HG02610 (cell line): ENCODE measurements at regions not wholly inside any gene's neighbourhood (a gene's known extent, or its start where the extent isn't known, plus 50 kb on each side); places are given as distances from the start of the nearest gene placed in this dataset.

ENCODE experiments used
- ATAC-seq: cut with Tn5 transposase; IDR thresholded peaks from one replicate; pipeline ENCODE4 v1.9.1; 2021; ENCODE audit warnings: mild to moderate bottlenecking, moderate library complexity; ENCODE audit not compliant: unreplicated experiment

DNA sequence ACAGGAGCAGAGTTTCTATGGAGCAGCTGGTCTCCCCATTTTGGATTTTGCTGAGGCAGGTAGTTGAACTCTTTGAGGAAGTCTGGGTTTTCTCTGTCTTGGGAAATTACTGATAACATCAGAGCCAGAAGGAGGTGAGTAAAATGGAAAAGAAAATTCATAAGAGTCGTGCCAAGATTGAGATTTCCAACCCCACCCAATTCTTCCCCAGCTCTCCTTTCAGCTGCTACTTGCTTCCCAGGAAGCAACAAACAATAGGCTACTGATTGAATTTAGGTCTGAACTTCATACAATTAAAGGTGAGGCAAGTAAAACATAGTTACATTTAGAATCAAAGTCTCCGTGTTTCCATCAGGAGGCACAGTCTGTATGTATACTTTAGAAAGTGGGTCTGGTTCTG lies 54.6 kb upstream of the EOLA2 start:
- no peak for ATAC-seq

DNA sequence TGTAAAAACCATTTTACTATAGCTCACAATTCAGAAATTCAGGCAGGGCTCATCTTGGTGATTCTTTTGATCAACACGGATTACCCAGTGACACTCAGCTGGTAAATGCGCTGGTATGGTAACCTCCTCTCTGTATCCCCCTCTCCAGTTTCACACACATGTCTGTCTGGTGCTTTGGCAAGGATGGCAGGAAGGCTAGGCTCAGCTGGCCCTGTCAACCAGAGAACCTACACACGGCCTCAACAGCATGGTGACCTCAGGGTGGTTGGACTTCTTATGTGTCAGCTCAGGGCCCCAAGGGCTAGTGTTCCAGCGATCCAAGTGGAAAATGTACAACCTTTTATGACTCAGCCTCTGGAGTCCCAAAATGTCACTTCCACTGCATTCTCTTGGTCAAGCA lies 55.7 kb upstream of the EOLA2 start:
- ATAC-seq = no peak

DNA sequence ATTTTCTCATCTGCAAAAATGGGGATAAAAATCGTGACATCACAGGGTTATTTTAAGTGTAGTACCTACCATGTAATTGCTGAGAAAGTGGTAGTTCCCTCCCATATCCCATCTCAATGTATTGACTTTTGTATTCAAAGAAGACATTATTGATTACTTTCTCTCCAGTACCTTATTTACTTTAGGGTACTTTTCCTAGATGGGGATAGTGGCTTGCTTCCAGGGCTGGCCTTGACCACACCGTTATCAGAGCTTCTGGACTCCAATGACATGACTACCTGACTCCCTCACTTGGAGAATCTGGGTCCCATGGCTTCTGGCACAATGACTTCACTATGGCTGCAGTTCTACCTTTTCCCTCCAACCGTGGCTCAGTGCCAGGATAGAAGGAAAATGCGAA lies 58.2 kb upstream of the EOLA2 start:
- ATAC-seq = no peak

DNA sequence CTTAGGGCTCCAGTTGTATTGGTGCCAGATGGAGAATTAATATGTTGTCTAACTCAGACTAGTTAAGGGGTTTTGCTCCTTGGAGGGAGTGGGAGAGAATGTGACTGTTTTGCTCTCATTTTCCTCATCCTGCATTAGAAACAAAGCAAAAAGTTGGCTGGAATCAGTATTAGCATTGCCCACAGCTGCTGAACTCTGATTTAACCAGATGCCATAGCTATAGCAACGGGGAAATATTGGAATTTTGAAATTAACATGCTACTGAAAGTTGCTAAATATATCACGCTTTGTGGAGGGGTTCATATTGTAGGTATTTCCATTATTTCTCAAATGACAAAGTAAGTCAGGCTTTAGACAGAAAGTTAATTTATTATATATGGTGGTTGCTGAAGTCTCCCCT lies 66.7 kb upstream of the EOLA2 start:
- ATAC-seq = no peak

DNA sequence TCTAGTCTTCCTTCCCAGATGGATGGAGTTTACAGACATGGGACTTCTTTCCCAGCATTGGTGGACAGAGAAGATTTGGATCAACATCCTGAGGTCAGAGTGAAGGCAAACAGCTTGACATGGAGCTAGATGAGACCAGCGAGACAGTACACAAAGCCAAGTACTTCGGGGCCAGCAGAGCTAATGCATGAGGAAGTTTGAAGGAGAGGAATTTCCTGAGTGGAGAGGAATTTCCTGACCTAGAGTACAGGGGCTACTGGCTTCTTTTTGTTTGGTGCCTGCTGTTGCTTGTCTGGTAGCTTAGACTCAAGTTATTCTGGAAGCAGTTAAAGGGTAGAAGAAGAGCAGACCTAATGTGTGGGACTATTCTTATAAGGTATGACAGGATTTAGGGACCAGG lies 69.1 kb upstream of the EOLA2 start:
- no peak for ATAC-seq

DNA sequence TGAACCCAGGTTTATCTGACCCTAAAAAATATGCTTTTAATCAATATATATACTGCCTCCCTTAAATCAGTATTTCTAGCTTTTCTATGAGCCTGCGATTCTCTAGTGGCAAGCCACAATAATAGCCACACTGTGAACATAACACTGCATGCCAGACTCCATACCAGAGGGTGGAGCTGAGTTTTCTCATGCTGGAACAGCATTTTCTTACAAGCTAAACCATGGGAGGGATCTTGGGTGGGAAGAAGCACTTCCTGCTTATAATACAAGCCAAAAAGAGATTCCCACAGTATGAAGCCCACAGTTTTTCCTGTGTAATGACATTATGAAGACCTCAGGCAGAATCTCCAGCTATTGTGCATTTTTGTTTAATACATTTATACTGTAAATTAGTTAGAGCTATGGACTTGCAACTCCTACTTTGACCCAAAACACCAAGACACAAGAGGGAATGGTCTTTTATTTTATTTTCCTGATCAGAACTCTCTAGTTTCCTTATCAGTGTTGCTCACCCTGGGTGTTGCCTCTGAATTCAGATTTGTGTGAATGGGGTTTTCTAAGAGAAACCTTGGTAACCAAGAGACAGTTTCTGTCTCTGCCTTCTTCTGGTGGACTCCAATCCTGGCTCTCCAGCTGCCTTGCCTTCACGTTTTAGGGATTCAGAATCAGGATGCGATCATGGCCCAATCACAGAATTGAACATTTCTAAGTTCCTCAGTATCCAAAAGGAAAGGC lies 74.5 kb upstream of the EOLA2 start:
- ATAC-seq = no peak

DNA sequence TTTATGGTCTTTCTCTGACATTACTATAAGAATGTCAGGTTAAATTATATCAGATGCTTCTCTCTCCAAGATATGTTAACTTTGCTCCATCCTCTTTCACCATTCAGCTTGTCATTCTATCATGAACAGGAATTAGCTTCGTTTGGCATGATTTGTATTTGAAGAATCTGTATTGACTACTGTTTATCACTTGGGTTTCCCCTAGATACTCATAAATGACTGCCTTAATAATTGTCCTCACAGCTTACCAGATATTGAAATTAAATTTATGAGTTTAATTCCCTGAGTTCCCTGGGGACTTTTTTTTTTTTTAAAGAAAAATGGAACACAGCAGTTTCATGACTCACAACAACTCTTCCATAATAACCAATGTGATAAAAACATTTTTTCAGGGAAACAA lies 76.2 kb upstream of the EOLA2 start:
- ATAC-seq = no peak

DNA sequence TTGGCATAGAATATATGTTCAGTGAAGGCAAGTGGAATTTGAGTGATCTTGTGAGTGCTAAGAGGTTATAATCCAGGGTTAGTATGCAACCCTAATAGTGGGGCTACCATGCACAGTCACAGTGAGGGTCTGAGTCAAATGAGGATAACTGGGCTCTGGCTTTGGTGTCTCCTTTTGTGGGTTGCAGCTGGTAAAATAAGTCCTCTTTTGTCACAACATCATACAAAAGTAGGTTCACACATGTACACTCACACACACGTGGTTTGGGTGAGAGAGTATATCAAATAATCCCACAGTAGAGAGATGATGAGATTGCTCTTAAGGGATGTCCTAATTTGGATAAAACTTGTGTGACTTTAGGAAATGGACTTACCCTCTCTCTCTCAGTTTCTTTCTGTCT lies 79.6 kb upstream of the EOLA2 start:
- ATAC-seq = no peak

DNA sequence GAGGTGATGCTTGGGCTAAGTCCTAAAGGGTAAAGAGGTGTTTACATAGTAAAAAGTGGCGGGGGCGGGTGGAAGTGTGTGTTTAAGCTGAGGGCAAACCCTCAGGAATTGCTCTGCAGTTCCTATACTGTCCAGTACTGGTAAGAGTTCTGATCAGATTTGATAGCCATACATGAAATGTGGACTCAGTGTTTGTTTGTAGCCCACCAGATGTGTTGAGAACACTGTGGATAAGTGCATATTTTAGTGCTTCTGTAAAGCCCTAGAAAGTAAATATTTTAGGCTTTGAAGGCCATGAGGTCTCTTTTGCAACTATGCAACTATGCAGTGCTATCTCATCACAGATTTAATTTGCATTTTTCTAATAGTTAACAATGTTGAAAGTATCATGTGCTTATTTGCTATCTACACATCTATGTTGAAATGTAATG lies 80.7 kb upstream of the EOLA2 start:
- no peak for ATAC-seq

DNA sequence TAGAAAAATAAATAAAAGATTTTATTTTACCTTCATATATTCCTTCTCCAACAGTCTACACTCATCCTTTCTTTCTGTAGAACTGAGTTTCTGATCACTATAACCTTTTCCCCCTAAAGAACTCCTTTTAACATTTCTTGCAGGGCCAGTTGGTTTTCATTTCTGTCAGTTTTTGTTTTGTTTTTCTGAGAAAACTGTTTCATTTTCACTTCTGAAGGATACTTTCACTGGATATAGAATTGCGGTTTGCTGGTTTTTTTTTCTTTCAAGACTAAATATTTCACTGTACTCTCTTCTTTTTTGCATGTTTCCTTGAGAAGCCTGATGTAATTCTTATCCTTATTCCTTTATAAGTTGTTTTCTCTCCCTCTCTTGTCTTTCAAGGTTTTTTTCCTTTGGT lies 90.4 kb upstream of the EOLA2 start:
- ATAC-seq = no peak

DNA sequence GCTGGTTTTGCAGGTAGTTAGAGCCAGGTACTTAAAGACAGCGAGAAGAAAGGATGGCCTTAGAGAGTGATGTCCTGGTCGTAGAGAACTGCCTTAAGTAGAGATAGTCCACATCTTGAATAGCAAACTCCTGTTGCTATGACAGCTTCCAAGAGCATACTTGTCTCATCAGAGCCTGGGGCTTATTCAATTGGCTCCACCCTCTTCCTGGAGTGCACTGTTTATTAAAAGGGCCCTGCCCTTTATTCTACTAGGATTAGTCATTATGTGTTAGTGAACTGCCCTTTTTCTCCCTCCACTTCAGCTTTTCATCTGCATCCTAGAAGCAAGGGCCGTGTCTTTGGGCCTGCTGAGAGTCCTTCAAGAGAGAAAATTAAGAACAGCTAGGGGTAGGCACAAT lies 94.5 kb upstream of the EOLA2 start:
- ATAC-seq = no peak

DNA sequence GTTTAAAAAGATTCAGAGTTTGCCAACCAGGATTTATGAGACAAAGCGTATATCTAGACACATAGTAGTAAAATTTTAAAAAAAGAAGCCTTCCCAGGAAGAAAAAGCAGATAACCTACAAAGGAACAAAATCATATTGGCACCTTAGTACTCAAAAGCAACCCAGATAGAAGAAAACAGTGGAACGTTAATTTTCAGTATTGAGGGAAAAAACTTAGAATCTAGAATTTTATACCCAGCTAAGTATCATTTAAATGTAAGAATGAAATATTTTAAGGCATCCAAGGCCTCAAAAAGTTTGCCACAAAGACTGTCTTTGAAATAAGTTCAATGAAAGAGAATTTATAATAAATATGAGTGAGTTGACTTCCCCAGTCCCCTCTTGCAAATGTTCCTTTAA lies 96.5 kb upstream of the EOLA2 start:
- ATAC-seq = no peak

DNA sequence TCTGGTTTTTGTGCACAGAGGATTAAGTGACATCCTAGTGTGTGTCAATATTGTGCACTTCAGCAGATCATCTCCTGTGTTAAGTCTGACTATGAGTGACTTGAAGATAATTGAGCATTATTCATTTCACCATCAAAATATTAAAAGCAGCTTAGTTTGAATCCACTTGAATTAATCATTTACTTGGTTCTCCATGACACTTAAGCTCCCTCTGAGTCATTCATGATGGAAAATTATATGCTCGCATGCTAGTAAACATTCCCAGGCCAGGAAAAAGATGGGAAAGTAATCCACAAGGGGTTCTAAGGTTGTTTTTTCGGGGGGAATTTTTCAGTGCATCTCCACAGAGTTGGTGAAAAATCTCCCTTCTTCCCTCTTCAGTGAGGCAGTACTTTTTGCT lies 97.2 kb upstream of the EOLA2 start:
- no peak for ATAC-seq

DNA sequence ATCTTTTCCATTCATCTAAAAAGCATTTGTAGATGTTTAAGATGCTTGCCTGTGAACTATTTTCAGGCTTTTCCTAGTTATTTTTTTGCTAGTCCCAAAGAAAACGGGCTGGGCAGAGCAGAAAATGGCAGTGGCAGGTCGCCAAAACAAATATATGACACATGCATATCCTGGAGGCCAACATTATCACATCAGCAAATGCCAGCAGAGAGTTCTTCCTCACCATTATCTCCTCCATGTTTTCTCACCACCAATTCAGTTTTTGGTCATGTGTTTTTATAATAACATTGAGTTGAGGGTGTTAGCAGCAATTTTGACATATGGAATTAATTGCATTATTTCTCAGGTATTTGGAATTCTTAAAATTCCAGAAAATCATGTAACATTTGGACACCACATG lies 97.9 kb upstream of the EOLA2 start:
- ATAC-seq = no peak

DNA sequence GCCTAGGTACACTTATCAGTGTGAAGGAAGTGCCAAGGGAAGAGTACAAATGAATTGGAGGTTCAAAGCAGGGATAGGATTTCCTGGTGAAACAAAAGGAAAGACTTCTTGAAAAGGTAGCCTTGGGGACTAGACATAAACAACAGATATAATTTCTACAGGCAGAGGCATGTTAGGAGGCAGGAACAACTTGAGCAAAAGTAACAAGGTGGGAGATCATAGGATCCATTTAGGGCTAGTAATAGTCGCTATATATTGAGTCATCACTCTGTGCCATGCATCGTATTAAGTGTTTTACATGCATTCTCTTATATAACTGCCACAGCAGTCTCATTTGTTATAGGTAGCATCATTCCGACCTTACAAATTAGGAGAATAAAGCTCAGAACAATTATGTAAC lies 98.3 kb upstream of the EOLA2 start:
- no peak for ATAC-seq

DNA sequence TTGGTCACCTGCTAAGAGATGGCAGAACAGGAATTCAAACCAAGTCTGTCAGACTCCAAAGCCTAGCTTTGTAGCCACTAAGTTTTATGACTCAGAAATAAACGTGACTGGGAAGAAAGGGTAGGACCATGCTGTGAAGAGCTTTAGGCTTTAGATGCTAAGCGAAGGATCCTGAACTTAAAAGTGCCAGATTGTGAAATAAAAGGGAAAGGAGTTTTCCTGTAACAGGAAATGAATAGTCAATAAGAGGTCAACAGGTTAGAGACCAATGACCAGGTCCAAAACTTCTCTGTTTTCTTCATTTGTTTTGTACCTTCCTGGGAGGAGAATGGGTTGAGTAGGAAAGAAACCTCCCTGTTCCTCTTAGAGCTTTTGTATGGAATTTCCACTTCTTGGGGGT lies 98.8 kb upstream of the EOLA2 start:
- ATAC-seq = no peak

DNA sequence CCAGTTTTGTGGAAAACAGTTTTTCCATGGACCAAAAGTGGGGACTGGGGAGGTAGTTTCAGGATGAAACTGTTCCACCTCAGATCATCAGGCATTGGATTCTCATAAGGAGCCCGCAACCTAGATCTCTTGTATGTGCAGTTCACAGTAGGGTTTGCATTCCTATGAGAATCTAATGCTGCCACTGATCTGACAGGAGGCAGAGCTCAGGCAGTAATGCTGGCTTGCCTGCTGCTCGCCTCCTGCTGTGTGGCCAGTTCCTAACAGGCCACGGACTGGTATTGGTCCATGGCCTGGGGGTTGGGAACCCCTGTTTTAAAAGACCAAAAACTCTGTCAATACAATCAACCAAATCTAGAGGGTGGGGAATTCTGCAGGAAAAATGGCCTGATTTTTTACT lies 100.0 kb upstream of the EOLA2 start:
- no peak for ATAC-seq

DNA sequence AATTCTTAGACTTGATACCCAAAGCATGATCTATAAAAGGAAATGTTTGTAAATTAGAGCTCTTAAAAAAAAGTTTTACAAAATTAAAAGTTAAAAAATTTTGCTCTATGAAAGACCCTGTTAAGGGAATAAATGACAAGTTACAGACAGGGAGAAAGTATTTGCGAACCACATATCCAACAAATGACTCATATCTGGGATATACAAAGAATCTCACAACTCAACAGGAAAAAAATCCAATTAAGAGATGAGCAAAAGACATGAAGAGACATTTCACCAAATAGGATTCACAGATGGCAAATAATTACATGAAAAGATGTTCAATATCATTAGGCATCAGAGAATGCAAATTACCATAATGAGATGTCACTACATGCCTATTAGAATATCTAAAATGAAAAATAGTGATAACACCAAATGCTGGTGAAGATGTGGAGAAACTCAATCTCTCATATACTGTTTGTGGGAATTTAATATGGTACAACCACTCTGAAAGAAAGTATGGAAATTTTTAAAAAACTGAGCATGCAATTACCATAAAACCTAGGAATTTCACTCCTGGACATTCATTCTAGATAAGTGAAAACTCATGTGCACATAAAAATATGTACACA lies 100.8 kb upstream of the EOLA2 start:
- ATAC-seq = no peak

DNA sequence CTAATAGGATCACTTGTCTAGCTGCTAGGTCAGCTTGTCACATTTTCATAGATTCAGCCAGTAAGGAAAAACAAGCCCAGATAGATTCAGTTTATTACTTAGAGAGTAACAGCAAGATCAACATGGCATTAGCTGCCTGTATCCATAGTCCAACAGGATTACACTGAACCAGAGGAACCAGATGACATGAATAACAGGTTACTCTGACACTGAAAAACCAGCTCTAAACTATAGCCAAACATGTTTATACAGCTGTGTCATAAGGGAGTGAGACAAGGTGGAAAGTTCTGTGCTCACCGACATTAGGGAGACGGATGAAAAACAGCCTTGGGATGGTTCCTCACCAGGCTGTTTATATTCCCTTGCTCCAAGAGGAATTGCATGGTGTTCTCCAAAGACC lies 102.9 kb upstream of the EOLA2 start:
- ATAC-seq = no peak

DNA sequence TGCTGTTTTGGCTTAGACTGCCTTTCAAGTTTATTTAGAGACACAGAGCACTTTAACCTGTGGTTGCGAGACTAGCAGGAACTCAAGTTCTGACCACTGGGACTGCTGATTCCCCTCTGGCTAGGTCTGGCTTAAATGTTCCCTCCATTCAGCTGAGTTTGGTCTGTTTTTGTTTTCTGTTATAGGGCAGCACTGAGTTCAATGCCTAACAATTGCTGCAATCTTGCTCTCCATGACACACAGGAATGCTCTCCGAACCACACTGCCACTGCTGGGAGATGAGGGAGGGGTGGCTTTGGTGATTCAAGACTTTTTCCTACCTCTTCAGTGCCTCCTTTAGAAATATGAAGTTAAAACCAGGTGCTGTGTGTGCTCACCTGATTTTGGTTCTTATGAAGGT lies 106.3 kb upstream of the EOLA2 start:
- ATAC-seq = no peak

DNA sequence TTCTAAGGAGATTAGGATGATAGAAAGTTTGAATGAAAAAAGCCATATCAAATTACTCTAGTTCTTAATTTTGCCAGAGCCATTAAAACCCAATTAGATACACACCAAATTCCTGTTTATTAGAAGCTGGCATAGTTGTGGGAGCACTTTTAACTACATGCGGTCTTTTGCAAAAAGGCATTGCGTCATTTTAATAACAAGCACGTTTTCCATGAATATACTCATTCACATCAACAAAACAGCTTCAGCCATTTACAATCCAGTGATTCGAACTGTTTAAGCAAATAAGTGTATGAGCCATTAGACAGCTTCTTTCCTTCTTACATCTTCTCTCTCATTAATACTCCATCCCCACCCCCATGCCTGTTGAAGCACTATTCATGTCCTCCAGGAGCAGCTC lies 109.5 kb upstream of the EOLA2 start:
- ATAC-seq = no peak

DNA sequence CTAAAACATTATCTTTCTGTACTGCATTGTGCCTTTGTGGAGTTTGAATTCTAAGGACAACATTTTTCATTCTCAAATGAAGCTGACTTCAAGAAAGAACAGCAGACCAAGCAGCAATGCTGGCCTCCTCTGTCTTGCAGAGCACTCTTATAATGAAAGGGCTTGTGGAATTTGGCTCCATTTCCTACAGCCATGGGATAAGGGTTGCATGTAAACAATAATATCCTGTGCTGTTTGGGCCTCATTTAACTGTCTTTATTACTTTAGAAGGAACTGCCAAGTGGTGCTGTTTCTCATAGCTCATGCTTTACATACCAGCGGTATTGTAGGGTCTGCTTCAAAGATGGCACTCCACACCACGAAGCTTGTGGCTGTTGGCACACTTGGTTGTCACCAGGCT lies 111.4 kb upstream of the EOLA2 start:
- no peak for ATAC-seq

DNA sequence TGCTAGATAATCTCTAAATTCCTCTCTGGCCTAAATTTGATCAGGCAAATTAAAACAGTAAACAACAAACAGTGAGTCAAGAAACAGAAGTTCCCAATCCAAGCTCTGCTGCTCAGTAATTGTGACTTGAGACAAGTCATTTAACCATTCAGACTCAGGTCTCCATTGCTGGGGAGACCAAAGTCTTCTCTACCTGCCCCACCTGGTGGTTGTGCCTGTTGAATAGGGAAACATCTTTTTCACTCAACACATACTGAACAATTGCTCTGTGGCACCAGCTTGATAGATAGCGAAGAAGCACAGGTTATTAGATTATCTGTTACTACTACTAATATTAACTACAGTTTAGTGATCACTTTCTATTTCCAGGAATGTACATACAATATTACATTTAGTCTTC lies 112.1 kb upstream of the EOLA2 start:
- no peak for ATAC-seq
